NT2/D1 (cell line): ENCODE measurements at regions not wholly inside any gene's neighbourhood (a gene's known extent, or its start where the extent isn't known, plus 50 kb on each side); places are given as distances from the start of the nearest gene placed in this dataset.

ENCODE experiments used
- SUZ12 ChIP-seq: IDR thresholded peaks from 2 replicates; pipeline ENCODE4 v1.6.1; 2011; ENCODE audit not compliant: insufficient read length, insufficient read depth; ENCODE audit errors: extremely low read depth
- YY1 ChIP-seq: IDR thresholded peaks from 2 replicates; pipeline ENCODE4 v1.6.1; 2011; ENCODE audit not compliant: insufficient read length, insufficient read depth
- ZNF274 ChIP-seq: IDR thresholded peaks from 2 replicates; pipeline ENCODE4 v1.6.1; 2011; ENCODE audit warnings: mild to moderate bottlenecking, low read depth, low read length

GRCh38 chr14:42742084-42742483, 1135.4 kb downstream of the LRFN5 start:
- TF ChIP-seq ZNF274 (no peak), YY1 (no peak), SUZ12 (no peak)
